GM13977 (cell line): ENCODE measurements at regions not wholly inside any gene's neighbourhood (a gene's known extent, or its start where the extent isn't known, plus 50 kb on each side); places are given as distances from the start of the nearest gene placed in this dataset.

ENCODE experiments used
- DNase-seq: peaks from one replicate; pipeline ENCODE4 v3.0.0; 2012; ENCODE audit warnings: low spot score
- CTCF ChIP-seq: IDR thresholded peaks from 2 replicates; pipeline ENCODE4 v1.5.1; 2012; ENCODE audit warnings: mild to moderate bottlenecking, control low read depth; ENCODE audit not compliant: insufficient read depth; ENCODE audit errors: extremely low read depth, missing control alignments
- in situ Hi-C: fragments of 300-500 bp; cut with MboI; formaldehyde crosslinking; loops from one replicate; pipeline ENCODE4 v1.12.0; 2022; ENCODE audit warnings: low sequenced_read_pairs, low pct_unique_long_range_greater_than_20kb, mixed read lengths, inconsistent platforms; ENCODE audit not compliant: unreplicated experiment

GRCh38 chr5:25862276-25862675, 1176.1 kb downstream of the CDH9 start:
- TF ChIP-seq CTCF: no peak
- DNase-seq: no peak

GRCh38 chr5:25858019-25858418, 1180.4 kb downstream of the CDH9 start:
- DNase-seq: no peak
- peak; percentile 52 for TF ChIP-seq CTCF
- in situ Hi-C loops: no loop called here

More at GRCh38 chr5:25862276-25862675, 1176.1 kb downstream of the CDH9 start:
- in situ Hi-C loops: no loop called here

- DNase-seq: no peak
- in situ Hi-C loops: no loop called here
- no peak for TF ChIP-seq CTCF
These were observed 1187.1 kb downstream of the CDH9 start for GRCh38 chr5:25851301-25851700.

GRCh38 chr5:25850581-25850980, 1187.8 kb downstream of the CDH9 start:
- no peak for DNase-seq
- TF ChIP-seq CTCF: no peak
- in situ Hi-C loops: no loop called here

GRCh38 chr5:25849270-25849669, 1189.1 kb downstream of the CDH9 start:
- in situ Hi-C loops: no loop called here
- TF ChIP-seq CTCF: no peak
- DNase-seq: no peak

GRCh38 chr5:25823330-25823873, 1178.6 kb upstream of the CDH10 start:
- no peak for DNase-seq
- TF ChIP-seq CTCF: no peak
- in situ Hi-C loops: no loop called here
